Choroid plexus epithelial cell (primary cell): ENCODE measurements at regions not wholly inside any gene's neighbourhood (a gene's known extent, or its start where the extent isn't known, plus 50 kb on each side); places are given as distances from the start of the nearest gene placed in this dataset.

Experiments
- DNase-seq: peaks from one replicate; pipeline ENCODE4 v3.0.0-alpha.2; 2010; ENCODE audit warnings: low read depth
- H3K4me3 ChIP-seq: 2 replicates; pipeline ENCODE4 v1.5.1; 2011; ENCODE audit warnings: low read depth, mild to moderate bottlenecking, control low read depth, low read length, moderate library complexity
- TF ChIP-seq, protein P1 (sequence below): conservative IDR thresholded peaks from 2 replicates; pipeline ENCODE4 v1.5.1; 2011; ENCODE audit warnings: low read depth, mild to moderate bottlenecking, control low read depth, inconsistent platforms, low read length, moderate library complexity

DNA sequence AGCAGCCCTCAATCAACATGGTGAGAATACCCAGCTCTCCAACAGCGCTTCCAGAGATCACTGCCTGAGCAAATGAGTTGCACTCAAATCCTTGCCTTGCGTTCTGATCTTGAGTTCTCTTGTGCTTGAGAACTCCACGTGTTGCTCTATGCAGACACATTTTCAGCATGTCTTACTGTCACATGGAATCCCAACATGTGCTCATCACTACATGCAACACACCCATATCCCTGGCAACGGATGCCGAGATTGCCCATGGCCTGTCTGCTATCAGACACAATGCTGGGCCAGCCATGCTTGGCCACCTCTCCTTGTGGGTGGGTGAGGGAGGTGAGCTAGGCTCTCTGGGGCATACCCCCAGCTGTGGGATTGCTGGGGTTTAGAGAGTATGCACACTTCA is 91.9 kb upstream of the LDAH start:
- DNase-seq, result no peak
- TF ChIP-seq, protein P1, sequence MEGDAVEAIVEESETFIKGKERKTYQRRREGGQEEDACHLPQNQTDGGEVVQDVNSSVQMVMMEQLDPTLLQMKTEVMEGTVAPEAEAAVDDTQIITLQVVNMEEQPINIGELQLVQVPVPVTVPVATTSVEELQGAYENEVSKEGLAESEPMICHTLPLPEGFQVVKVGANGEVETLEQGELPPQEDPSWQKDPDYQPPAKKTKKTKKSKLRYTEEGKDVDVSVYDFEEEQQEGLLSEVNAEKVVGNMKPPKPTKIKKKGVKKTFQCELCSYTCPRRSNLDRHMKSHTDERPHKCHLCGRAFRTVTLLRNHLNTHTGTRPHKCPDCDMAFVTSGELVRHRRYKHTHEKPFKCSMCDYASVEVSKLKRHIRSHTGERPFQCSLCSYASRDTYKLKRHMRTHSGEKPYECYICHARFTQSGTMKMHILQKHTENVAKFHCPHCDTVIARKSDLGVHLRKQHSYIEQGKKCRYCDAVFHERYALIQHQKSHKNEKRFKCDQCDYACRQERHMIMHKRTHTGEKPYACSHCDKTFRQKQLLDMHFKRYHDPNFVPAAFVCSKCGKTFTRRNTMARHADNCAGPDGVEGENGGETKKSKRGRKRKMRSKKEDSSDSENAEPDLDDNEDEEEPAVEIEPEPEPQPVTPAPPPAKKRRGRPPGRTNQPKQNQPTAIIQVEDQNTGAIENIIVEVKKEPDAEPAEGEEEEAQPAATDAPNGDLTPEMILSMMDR, result no peak

DNA sequence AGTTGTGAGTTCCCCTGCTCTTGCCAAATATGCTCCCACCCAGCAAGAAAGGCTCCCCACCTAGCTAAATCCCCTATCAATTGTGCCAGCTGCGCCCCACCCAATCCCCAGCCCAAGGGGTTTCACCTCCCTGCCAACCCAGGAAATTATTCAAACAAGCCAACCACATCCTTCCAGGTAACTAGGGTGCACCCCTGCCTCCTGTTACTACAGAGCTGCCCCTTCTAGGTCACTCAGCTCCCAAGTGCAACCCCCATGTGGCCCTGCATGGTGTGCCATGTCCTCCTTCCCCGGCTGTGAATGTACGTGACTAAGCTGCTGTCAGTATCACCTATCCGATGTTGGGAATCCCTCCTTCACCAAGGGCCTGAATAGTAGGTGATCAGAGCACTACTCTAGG is 91.2 kb upstream of the LDAH start:
- TF ChIP-seq, protein P1, result no peak
- DNase-seq, result no peak
- no peak overlapping the region for H3K4me3 ChIP-seq

More for the DNA sequence above, 91.9 kb upstream of the LDAH start:
- no peak overlapping the region for H3K4me3 ChIP-seq

- no peak for DNase-seq
- H3K4me3 ChIP-seq, result no peak overlapping the region
- TF ChIP-seq, protein P1, result no peak
Measured at GRCh38 chr2:20913491-20913890, 90.6 kb upstream of the LDAH start.

GRCh38 chr2:20900052-20900636 is 77.2 kb upstream of the LDAH start:
- H3K4me3 ChIP-seq, result no peak overlapping the region
- DNase-seq, result no peak
- TF ChIP-seq, protein P1, result no peak

GRCh38 chr2:20897874-20898453 is 75.1 kb upstream of the LDAH start:
- no peak for DNase-seq
- TF ChIP-seq, protein P1, result no peak
- no peak overlapping the region for H3K4me3 ChIP-seq

DNA sequence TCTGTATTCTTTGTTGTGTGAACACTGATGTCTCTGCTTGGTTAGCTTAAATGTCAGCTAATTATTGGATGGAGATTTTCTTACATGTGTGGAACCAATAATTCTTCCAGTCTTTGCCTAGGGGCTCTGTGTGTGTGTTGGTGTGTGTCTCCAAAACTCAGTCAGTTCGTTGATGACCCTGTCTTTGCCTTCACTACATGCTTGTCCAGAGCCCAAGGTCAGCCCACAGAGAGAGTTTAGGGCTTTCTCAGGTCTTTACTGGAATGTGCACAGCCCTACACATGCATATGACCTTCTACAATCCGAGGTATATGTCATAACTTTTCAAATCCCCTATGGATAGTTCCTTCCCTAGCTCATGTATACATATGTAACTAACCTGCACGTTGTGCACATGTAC is 74.1 kb upstream of the LDAH start:
- H3K4me3 ChIP-seq, result no peak overlapping the region
- DNase-seq, result no peak
- TF ChIP-seq, protein P1, result no peak

GRCh38 chr2:20884829-20885228 is 61.9 kb upstream of the LDAH start:
- H3K4me3 ChIP-seq, result no peak overlapping the region
- no peak for DNase-seq

More at GRCh38 chr2:20884829-20885228, 61.9 kb upstream of the LDAH start:
- TF ChIP-seq, protein P1, result no peak
